Vagina (tissue), 2 donors: ENCODE measurements at regions not wholly inside any gene's neighbourhood (a gene's known extent, or its start where the extent isn't known, plus 50 kb on each side); places are given as distances from the start of the nearest gene placed in this dataset.

Source experiments
- DNase-seq, 2 donors: peaks; one replicate each; pipeline ENCODE4 v3.0.0-alpha.2; 2017; ENCODE audit errors: extremely low spot score in 2 of 2
- H3K27ac ChIP-seq: fragments of 200-600 bp; sonication (generic); one replicate; pipeline ENCODE4 v1.5.1; 2019
- H3K27me3 ChIP-seq: fragments of 200-600 bp; sonication (generic); one replicate; pipeline ENCODE4 v1.5.1; 2019
- H3K36me3 ChIP-seq, 2 donors: fragments of 200-600 bp; sonication (generic); one replicate each; pipeline ENCODE4 v1.5.1; 2017 to 2019
- H3K4me1 ChIP-seq: fragments of 200-600 bp; sonication (generic); one replicate; pipeline ENCODE4 v1.5.1; 2019
- H3K4me3 ChIP-seq, 2 donors: fragments of 200-600 bp; sonication (generic); 1 replicate in 1 of 2; 2 replicates in 1 of 2; pipeline ENCODE4 v1.5.1; 2016 to 2019
- H3K9me3 ChIP-seq: fragments of 200-600 bp; sonication (generic); one replicate; pipeline ENCODE4 v1.5.1; 2019
- POLR2A ChIP-seq, 2 donors: fragments of 450-650 bp; IDR thresholded peaks; one replicate each; pipeline ENCODE4 v1.6.1; 2017; ENCODE audit warnings: antibody characterized with exemption in 2 of 2, mild to moderate bottlenecking in 2 of 2, moderate library complexity in 2 of 2
- POLR2AphosphoS5 ChIP-seq, 2 donors: sonication (generic); formaldehyde crosslinking; IDR thresholded peaks; one replicate each; pipeline ENCODE4 v1.9.0; 2017; ENCODE audit warnings: antibody characterized with exemption in 2 of 2, mild to moderate bottlenecking in 2 of 2, low read depth in 1 of 2; ENCODE audit not compliant: insufficient read depth in 1 of 2
- intact Hi-C: fragments of 100-400 bp; cut with DNase I; formaldehyde crosslinking; loops from one replicate; pipeline ENCODE4 v1.15.1; 2023
- TF ChIP-seq, protein P1 (sequence below), 3 experiments: fragments of 450-650 bp in 2 of 3; fragments of 200-600 bp in 1 of 3; sonication (generic) in 1 of 3; IDR thresholded peaks; one replicate each; pipeline ENCODE4 v1.5.1; 2017 to 2019; ENCODE audit warnings: antibody characterized with exemption in 3 of 3, mild to moderate bottlenecking in 2 of 3, moderate library complexity in 2 of 3

GRCh38 chr6:40715570-40716403 is 128.6 kb upstream of the LRFN2 start:
- TF ChIP-seq, protein P1, sequence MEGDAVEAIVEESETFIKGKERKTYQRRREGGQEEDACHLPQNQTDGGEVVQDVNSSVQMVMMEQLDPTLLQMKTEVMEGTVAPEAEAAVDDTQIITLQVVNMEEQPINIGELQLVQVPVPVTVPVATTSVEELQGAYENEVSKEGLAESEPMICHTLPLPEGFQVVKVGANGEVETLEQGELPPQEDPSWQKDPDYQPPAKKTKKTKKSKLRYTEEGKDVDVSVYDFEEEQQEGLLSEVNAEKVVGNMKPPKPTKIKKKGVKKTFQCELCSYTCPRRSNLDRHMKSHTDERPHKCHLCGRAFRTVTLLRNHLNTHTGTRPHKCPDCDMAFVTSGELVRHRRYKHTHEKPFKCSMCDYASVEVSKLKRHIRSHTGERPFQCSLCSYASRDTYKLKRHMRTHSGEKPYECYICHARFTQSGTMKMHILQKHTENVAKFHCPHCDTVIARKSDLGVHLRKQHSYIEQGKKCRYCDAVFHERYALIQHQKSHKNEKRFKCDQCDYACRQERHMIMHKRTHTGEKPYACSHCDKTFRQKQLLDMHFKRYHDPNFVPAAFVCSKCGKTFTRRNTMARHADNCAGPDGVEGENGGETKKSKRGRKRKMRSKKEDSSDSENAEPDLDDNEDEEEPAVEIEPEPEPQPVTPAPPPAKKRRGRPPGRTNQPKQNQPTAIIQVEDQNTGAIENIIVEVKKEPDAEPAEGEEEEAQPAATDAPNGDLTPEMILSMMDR (IDR thresholded peaks at IDR 0.05) = no peak
- no peak for TF ChIP-seq POLR2AphosphoS5 (IDR thresholded peaks at IDR 0.05; ENCODE audit: insufficient read depth in 1 of 2, low read depth in 1 of 2)
- no peak for TF ChIP-seq POLR2A (IDR thresholded peaks at IDR 0.05)

GRCh38 chr6:40714576-40715564 is 127.7 kb upstream of the LRFN2 start:
- no peaks in the 10 kb centered on the region for H3K36me3 ChIP-seq
- no peak for DNase-seq
- intact Hi-C loops = no loop called here
- no peak overlapping the region for H3K4me3 ChIP-seq
- H3K9me3 ChIP-seq = no peaks in the 10 kb centered on the region
- TF ChIP-seq, protein P1 (IDR thresholded peaks at IDR 0.05) = no peak
- TF ChIP-seq POLR2AphosphoS5 (IDR thresholded peaks at IDR 0.05; ENCODE audit: insufficient read depth in 1 of 2, low read depth in 1 of 2) (no peak), POLR2A (IDR thresholded peaks at IDR 0.05) (no peak)
- H3K4me1 ChIP-seq = peaks cover 3% of the 10 kb centered on the region
- H3K27ac ChIP-seq = no peak overlapping the region
- no peaks in the 10 kb centered on the region for H3K27me3 ChIP-seq

More at GRCh38 chr6:40715570-40716403, 128.6 kb upstream of the LRFN2 start:
- DNase-seq = no peak
- Histone ChIP-seq H3K27me3 (no peaks in the 10 kb centered on the region), H3K4me3 (no peak overlapping the region), H3K9me3 (no peaks in the 10 kb centered on the region), H3K27ac (no peak overlapping the region), H3K4me1 (peaks cover 11% of the 10 kb centered on the region), H3K36me3 (no peaks in the 10 kb centered on the region)
- intact Hi-C loops = no loop called here

- H3K36me3 ChIP-seq = no peaks in the 10 kb centered on the region
- TF ChIP-seq, protein P1 (IDR thresholded peaks at IDR 0.05) = no peak
- no peak for TF ChIP-seq POLR2A (IDR thresholded peaks at IDR 0.05)
- TF ChIP-seq POLR2AphosphoS5 (IDR thresholded peaks at IDR 0.05; ENCODE audit: insufficient read depth in 1 of 2, low read depth in 1 of 2) = no peak
- no peak for DNase-seq
Observed at GRCh38 chr6:40714143-40714542, 127.0 kb upstream of the LRFN2 start.

GRCh38 chr6:40713002-40713719 is 126.0 kb upstream of the LRFN2 start:
- Histone ChIP-seq H3K4me3 (no peak overlapping the region), H3K9me3 (no peaks in the 10 kb centered on the region), H3K27ac (no peak overlapping the region), H3K36me3 (no peaks in the 10 kb centered on the region), H3K27me3 (no peaks in the 10 kb centered on the region), H3K4me1 (no peaks in the 10 kb centered on the region)
- TF ChIP-seq, protein P1 (IDR thresholded peaks at IDR 0.05) = no peak
- TF ChIP-seq POLR2AphosphoS5 (IDR thresholded peaks at IDR 0.05; ENCODE audit: insufficient read depth in 1 of 2, low read depth in 1 of 2) (no peak), POLR2A (IDR thresholded peaks at IDR 0.05) (no peak)
- intact Hi-C loops = no loop called here
- DNase-seq = no peak

More at GRCh38 chr6:40714143-40714542, 127.0 kb upstream of the LRFN2 start:
- H3K4me1 ChIP-seq = no peaks in the 10 kb centered on the region
- H3K9me3 ChIP-seq = no peaks in the 10 kb centered on the region
- intact Hi-C loops = no loop called here
- H3K27me3 ChIP-seq = no peaks in the 10 kb centered on the region
- H3K4me3 ChIP-seq = no peak overlapping the region
- H3K27ac ChIP-seq = no peak overlapping the region
